ENCODE measurements at regions not wholly inside any gene's neighbourhood (a gene's known extent, or its start where the extent isn't known, plus 50 kb on each side); places are given as distances from the start of the nearest gene placed in this dataset.

- TF ChIP-seq CTCF (IDR thresholded peaks at IDR 0.05) (no peak), ZFX (IDR thresholded peaks at IDR 0.05; ENCODE audit: borderline replicate concordance) (no peak)
Measured at GRCh38 chr11:27761356-27761755, 61.1 kb upstream of the BDNF start.
